ENCODE measurements at regions not wholly inside any gene's neighbourhood (a gene's known extent, or its start where the extent isn't known, plus 50 kb on each side); places are given as distances from the start of the nearest gene placed in this dataset.

DNA sequence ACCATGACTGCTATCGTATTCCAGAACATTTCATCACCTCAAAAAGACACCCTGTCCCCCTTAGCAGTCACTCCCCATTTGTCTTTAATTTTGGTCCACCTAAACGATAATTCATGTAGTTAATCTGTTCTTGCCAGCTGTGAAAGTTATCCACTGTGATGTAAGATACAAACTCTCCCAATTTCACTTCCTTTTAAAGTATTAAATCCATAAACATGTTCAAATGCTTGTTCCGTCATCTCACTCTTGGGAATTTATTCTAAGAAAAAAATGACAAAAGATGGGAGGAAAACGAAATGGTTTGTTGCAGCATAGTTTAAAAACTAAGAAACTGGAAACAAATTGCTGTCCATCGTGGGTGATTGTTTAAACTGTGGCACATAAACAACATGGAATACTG is 53.7 kb upstream of the IRF2 start:
- TF ChIP-seq, protein P1, sequence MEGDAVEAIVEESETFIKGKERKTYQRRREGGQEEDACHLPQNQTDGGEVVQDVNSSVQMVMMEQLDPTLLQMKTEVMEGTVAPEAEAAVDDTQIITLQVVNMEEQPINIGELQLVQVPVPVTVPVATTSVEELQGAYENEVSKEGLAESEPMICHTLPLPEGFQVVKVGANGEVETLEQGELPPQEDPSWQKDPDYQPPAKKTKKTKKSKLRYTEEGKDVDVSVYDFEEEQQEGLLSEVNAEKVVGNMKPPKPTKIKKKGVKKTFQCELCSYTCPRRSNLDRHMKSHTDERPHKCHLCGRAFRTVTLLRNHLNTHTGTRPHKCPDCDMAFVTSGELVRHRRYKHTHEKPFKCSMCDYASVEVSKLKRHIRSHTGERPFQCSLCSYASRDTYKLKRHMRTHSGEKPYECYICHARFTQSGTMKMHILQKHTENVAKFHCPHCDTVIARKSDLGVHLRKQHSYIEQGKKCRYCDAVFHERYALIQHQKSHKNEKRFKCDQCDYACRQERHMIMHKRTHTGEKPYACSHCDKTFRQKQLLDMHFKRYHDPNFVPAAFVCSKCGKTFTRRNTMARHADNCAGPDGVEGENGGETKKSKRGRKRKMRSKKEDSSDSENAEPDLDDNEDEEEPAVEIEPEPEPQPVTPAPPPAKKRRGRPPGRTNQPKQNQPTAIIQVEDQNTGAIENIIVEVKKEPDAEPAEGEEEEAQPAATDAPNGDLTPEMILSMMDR (IDR thresholded peaks at IDR 0.05 in 2 of 3, conservative IDR thresholded peaks at IDR 0.05 in 1 of 3; ENCODE audit: control insufficient read depth in 2 of 3, extremely low read depth in 1 of 3, insufficient read depth in 1 of 3, low read depth in 3 of 3, low read length in 3 of 3): no peak
- TF ChIP-seq, protein P2, sequence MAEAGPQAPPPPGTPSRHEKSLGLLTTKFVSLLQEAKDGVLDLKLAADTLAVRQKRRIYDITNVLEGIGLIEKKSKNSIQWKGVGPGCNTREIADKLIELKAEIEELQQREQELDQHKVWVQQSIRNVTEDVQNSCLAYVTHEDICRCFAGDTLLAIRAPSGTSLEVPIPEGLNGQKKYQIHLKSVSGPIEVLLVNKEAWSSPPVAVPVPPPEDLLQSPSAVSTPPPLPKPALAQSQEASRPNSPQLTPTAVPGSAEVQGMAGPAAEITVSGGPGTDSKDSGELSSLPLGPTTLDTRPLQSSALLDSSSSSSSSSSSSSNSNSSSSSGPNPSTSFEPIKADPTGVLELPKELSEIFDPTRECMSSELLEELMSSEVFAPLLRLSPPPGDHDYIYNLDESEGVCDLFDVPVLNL (IDR thresholded peaks at IDR 0.05; ENCODE audit: low read depth, low read length): no peak
- no peak for TF ChIP-seq SIN3A (IDR thresholded peaks at IDR 0.05; ENCODE audit: low read depth, low read length)
- TF ChIP-seq HDGF (IDR thresholded peaks at IDR 0.05): no peak
- no peak for TF ChIP-seq POLR2A (IDR thresholded peaks at IDR 0.05; ENCODE audit: low read depth, low read length)
- TF ChIP-seq SUZ12 (IDR thresholded peaks at IDR 0.05; ENCODE audit: unreplicated experiment): no peak
- TF ChIP-seq SREBF2 (IDR thresholded peaks at IDR 0.05; ENCODE audit: low read length): no peak
- no peak for TF ChIP-seq TBL1XR1 (IDR thresholded peaks at IDR 0.05; ENCODE audit: low read depth, low read length)

All from GM12878 (cell line).